ENCODE measurements at regions not wholly inside any gene's neighbourhood (a gene's known extent, or its start where the extent isn't known, plus 50 kb on each side); places are given as distances from the start of the nearest gene placed in this dataset.

- no peak for TF ChIP-seq CTCF (IDR thresholded peaks at IDR 0.05)
Measured at GRCh38 chr5:165185716-165186115, 1680.3 kb downstream of the MAT2B start.

GRCh38 chr5:165187815-165188214 is 1682.4 kb downstream of the MAT2B start:
- no peak for TF ChIP-seq CTCF (IDR thresholded peaks at IDR 0.05)

- TF ChIP-seq CTCF (IDR thresholded peaks at IDR 0.05): no peak
Measured at GRCh38 chr5:165188556-165189175, 1683.2 kb downstream of the MAT2B start.

GRCh38 chr5:165196961-165197360 is 1691.5 kb downstream of the MAT2B start:
- TF ChIP-seq CTCF (IDR thresholded peaks at IDR 0.05): no peak

GRCh38 chr5:165201369-165201768 is 1696.0 kb downstream of the MAT2B start:
- TF ChIP-seq CTCF (IDR thresholded peaks at IDR 0.05): no peak

GRCh38 chr5:165201771-165202518 is 1696.5 kb downstream of the MAT2B start:
- no peak for TF ChIP-seq CTCF (IDR thresholded peaks at IDR 0.05)

- TF ChIP-seq CTCF (IDR thresholded peaks at IDR 0.05): no peak
Measured at GRCh38 chr5:165202519-165202910, 1697.1 kb downstream of the MAT2B start.

Measured in LNCAP (cell line).